HepG2 (cell line): ENCODE measurements at regions not wholly inside any gene's neighbourhood (a gene's known extent, or its start where the extent isn't known, plus 50 kb on each side); places are given as distances from the start of the nearest gene placed in this dataset.

Experiments
- ATAC-seq: fragments of 200-7000 bp; cut with Tn5 transposase; 3 replicates; pipeline ENCODE4 v1.9.1; 2020; ENCODE audit warnings: mild to moderate bottlenecking, moderate library complexity
- BruUV-seq: library from RNA; stranded (reverse); fragments of 400-500 nt; replicated peaks from 2 replicates; lab custom pipeline; 2021; lab: Mats Ljungman, UMichigan
- CTCF ChIA-PET: fragments of 300-600 bp; formaldehyde crosslinking; extraction: SDS; loops from one replicate; lab custom pipeline; 2021; ENCODE audit warnings: low total read pairs, inconsistent platforms, low intra/inter-chr PET ratio; lab: Yijun Ruan, JAX
- POLR2A ChIA-PET: fragments of 350-600 bp; sonication (Branson Sonifier 250); formaldehyde crosslinking; loops from one replicate; lab custom pipeline; 2020; ENCODE audit warnings: antibody characterized with exemption, inconsistent platforms; lab: Yijun Ruan, JAX
- DNase-seq: peaks from one replicate; pipeline ENCODE4 v3.0.0-alpha.2; 2015; ENCODE audit warnings: low spot score
- FAIRE-seq: peaks from 3 replicates; lab custom pipeline; 2011; peaks lifted over from hg19 to GRCh38; lab: Jason Lieb, UNC
- H2AFZ ChIP-seq: one replicate; pipeline ENCODE4 v1.6.1; 2011; ENCODE audit warnings: low read length, inconsistent platforms
- H3K27ac ChIP-seq: fragments of 300-600 bp; 3 replicates; pipeline ENCODE4 v1.8.0; 2011; ENCODE audit warnings: mixed run types, mild to moderate bottlenecking, mixed read lengths, low read length, inconsistent platforms; ENCODE audit not compliant: insufficient read depth; ENCODE audit errors: extremely low read length
- H3K27me3 ChIP-seq, 2 experiments: fragments of 200-600 bp in 1 of 2; 2 replicates in 1 of 2; 3 replicates in 1 of 2; pipeline versions ENCODE4 v1.6.0 to v1.8.0; 2011; ENCODE audit warnings: low read length in 2 of 2, mild to moderate bottlenecking in 2 of 2, moderate library complexity in 2 of 2, inconsistent platforms in 1 of 2; ENCODE audit not compliant: insufficient read depth in 2 of 2, control insufficient read depth in 1 of 2
- H3K36me3 ChIP-seq, 2 experiments: fragments of 200-600 bp in 1 of 2; replicated peaks in 1 of 2; 2 replicates in 1 of 2; 3 replicates in 1 of 2; pipeline versions ENCODE4 v1.5.1 to v1.8.0; 2011; ENCODE audit warnings: low read length in 2 of 2, inconsistent platforms in 1 of 2; ENCODE audit not compliant: insufficient read depth in 2 of 2, control insufficient read depth in 1 of 2
- H3K4me1 ChIP-seq: 2 replicates; pipeline ENCODE4 v1.5.1; 2012; ENCODE audit warnings: low read length, inconsistent platforms; ENCODE audit not compliant: insufficient read depth
- H3K4me2 ChIP-seq: 2 replicates; pipeline ENCODE4 v1.6.0; 2011; ENCODE audit warnings: low read depth, low read length, inconsistent platforms
- H3K4me3 ChIP-seq, 3 experiments: fragments of 200-600 bp in 1 of 3; sonication (generic), shearing (Covaris generic) in 1 of 3; replicated peaks in 1 of 3; 2 replicates each; pipeline ENCODE4 v1.5.1; 2011 to 2016; ENCODE audit warnings: low read length in 3 of 3, inconsistent platforms in 2 of 3, low read depth in 2 of 3, mild to moderate bottlenecking in 2 of 3, control low read depth in 1 of 3, mixed read lengths in 1 of 3; ENCODE audit not compliant: insufficient read depth in 1 of 3
- H3K79me2 ChIP-seq: one replicate; pipeline ENCODE4 v1.6.1; 2011; ENCODE audit warnings: low read length, inconsistent platforms; ENCODE audit not compliant: insufficient read depth
- H3K9ac ChIP-seq: 2 replicates; pipeline ENCODE4 v1.6.0; 2011; ENCODE audit warnings: mild to moderate bottlenecking, low read depth, low read length, inconsistent platforms; ENCODE audit not compliant: insufficient read depth
- H3K9me3 ChIP-seq: 2 replicates; pipeline ENCODE4 v1.5.1; 2012; ENCODE audit warnings: mild to moderate bottlenecking, low read length
- H4K20me1 ChIP-seq: 2 replicates; pipeline ENCODE4 v1.6.0; 2011; ENCODE audit warnings: inconsistent platforms, mild to moderate bottlenecking, low read length, moderate library complexity; ENCODE audit not compliant: insufficient read depth
- FOXO4 ChIP-seq: sonication (generic); formaldehyde crosslinking; conservative IDR thresholded peaks from 2 replicates; pipeline ENCODE4 v1.8.1; 2023; ENCODE audit warnings: missing genetic modification reagents
- PAXIP1 ChIP-seq: sonication (generic); formaldehyde crosslinking; conservative IDR thresholded peaks from 2 replicates; pipeline ENCODE4 v1.4.0; 2020; ENCODE audit warnings: mild to moderate bottlenecking, missing genetic modification reagents, moderate library complexity
- POLR2AphosphoS2 ChIP-seq: IDR thresholded peaks from 2 replicates; pipeline ENCODE4 v1.6.1; 2011; ENCODE audit warnings: low read depth, low read length, improper control_type of control experiment
- RXRA ChIP-seq: sonication (generic); formaldehyde crosslinking; IDR thresholded peaks from 2 replicates; pipeline ENCODE4 v1.5.1; 2020; ENCODE audit warnings: missing genetic modification reagents
- SALL2 ChIP-seq: sonication (generic); formaldehyde crosslinking; IDR thresholded peaks from 2 replicates; pipeline ENCODE4 v1.8.1; 2023; ENCODE audit warnings: mild to moderate bottlenecking, missing genetic modification reagents, inconsistent platforms
- SCMH1 ChIP-seq: sonication (generic); formaldehyde crosslinking; IDR thresholded peaks from 2 replicates; pipeline ENCODE4 v1.9.0; 2021; ENCODE audit warnings: missing genetic modification reagents, mild to moderate bottlenecking, borderline replicate concordance
- ZBTB33 ChIP-seq: sonication (generic); formaldehyde crosslinking; IDR thresholded peaks from 2 replicates; pipeline ENCODE4 v1.4.0; 2020; ENCODE audit warnings: missing genetic modification reagents
- ZBTB37 ChIP-seq: sonication (generic); formaldehyde crosslinking; IDR thresholded peaks from 2 replicates; pipeline ENCODE4 v1.4.0; 2020; ENCODE audit warnings: mild to moderate bottlenecking, missing genetic modification reagents
- ZNF17 ChIP-seq: sonication (generic); formaldehyde crosslinking; IDR thresholded peaks from 2 replicates; pipeline ENCODE4 v1.5.0; 2020; ENCODE audit warnings: mild to moderate bottlenecking, missing genetic modification reagents
- ZNF441 ChIP-seq: sonication (generic); formaldehyde crosslinking; IDR thresholded peaks from 2 replicates; pipeline ENCODE4 v1.7.0; 2021; ENCODE audit warnings: missing genetic modification reagents, borderline replicate concordance
- WGBS: methylation state at CpG from one replicate; pipeline ENCODE4 v1.1.6; 2017; ENCODE audit warnings: low lambda C conversion rate; 5-methylcytosine and 5-hydroxymethylcytosine counted together
- in situ Hi-C: cut with HindIII; loops from 2 replicates; pipeline ENCODE4 v1.10.0; 2017; ENCODE audit warnings: low pct_unique_long_range_greater_than_20kb; ENCODE audit not compliant: extremely low pct_ligation_motif_present
- intact Hi-C: fragments of 100-400 bp; cut with micrococcal nuclease; formaldehyde crosslinking; loops from one replicate; pipeline ENCODE4 v1.10.0; 2022; ENCODE audit not compliant: unreplicated experiment

- Histone ChIP-seq H3K9me3 (no peaks in the 10 kb centered on the region), H2AFZ (no peak overlapping the region), H3K27ac (no peak overlapping the region), H4K20me1 (no peaks in the 10 kb centered on the region), H3K4me3 (no peak overlapping the region), H3K4me1 (no peaks in the 10 kb centered on the region), H3K27me3 (no peaks in the 10 kb centered on the region), H3K36me3 (no peaks in the 10 kb centered on the region), H3K79me2 (no peaks in the 10 kb centered on the region), H3K9ac (no peak overlapping the region), H3K4me2 (no peak overlapping the region)
- POLR2A ChIA-PET: no interaction called here
- no peak for ATAC-seq
- no TSS peak for BruUV-seq
- TF ChIP-seq ZNF441 (no peak), SALL2 (CRISPR knock-in tag) (no peak), RXRA (CRISPR knock-in tag) (no peak), ZBTB33 (no peak), ZBTB37 (CRISPR knock-in tag) (no peak)
- no peak for DNase-seq
- in situ Hi-C loops: no loop called here
- CTCF ChIA-PET: no interaction called here
- no peak for FAIRE-seq
- 0% methylated on average over 1 of the region's 1 CpG for WGBS
- intact Hi-C loops: no loop called here
These were observed 593.3 kb downstream of the CCSER2 start for GRCh38 chr10:84921701-84922100.

- Histone ChIP-seq H3K4me1 (no peaks in the 10 kb centered on the region), H3K4me3 (no peak overlapping the region), H3K36me3 (no peaks in the 10 kb centered on the region), H3K4me2 (no peak overlapping the region), H4K20me1 (no peaks in the 10 kb centered on the region), H3K79me2 (no peaks in the 10 kb centered on the region), H3K27me3 (no peaks in the 10 kb centered on the region), H2AFZ (no peak overlapping the region), H3K9ac (no peak overlapping the region), H3K9me3 (no peaks in the 10 kb centered on the region), H3K27ac (no peak overlapping the region)
- no peak for DNase-seq
- TF ChIP-seq PAXIP1 (no peak), POLR2AphosphoS2 (no peak), FOXO4 (no peak), SCMH1 (CRISPR knock-in tag) (no peak), ZNF17 (no peak)
- BruUV-seq: no TSS peak
- intact Hi-C loops: no loop called here
- ChIA-PET POLR2A (no interaction called here), CTCF (no interaction called here)
- WGBS: 1% methylated on average over 2 of the region's 2 CpGs
- no peak for ATAC-seq
- no peak for FAIRE-seq
- in situ Hi-C loops: no loop called here
These were observed 595.7 kb downstream of the CCSER2 start for GRCh38 chr10:84924131-84924530.
